LNCaP clone FGC (cell line): ENCODE measurements at regions not wholly inside any gene's neighbourhood (a gene's known extent, or its start where the extent isn't known, plus 50 kb on each side); places are given as distances from the start of the nearest gene placed in this dataset.
"Not testable (repeated sequence)": the region's sequence is repeated elsewhere in the genome, so short reads cannot be mapped to it uniquely, and the experiment has no call there.

Source experiments
- DNase-seq: peaks from one replicate; pipeline ENCODE4 v3.0.0-alpha.2; 2011; ENCODE audit warnings: low read depth
- H3K4me3 ChIP-seq: 2 replicates; pipeline ENCODE4 v1.5.1; 2011; ENCODE audit warnings: mild to moderate bottlenecking, low read depth, low read length, control low read depth
- TF ChIP-seq, protein P1 (sequence below): IDR thresholded peaks from 2 replicates; pipeline ENCODE4 v1.5.1; 2012; ENCODE audit warnings: mild to moderate bottlenecking; ENCODE audit not compliant: control insufficient read depth, insufficient read depth; ENCODE audit errors: extremely low read depth

DNA sequence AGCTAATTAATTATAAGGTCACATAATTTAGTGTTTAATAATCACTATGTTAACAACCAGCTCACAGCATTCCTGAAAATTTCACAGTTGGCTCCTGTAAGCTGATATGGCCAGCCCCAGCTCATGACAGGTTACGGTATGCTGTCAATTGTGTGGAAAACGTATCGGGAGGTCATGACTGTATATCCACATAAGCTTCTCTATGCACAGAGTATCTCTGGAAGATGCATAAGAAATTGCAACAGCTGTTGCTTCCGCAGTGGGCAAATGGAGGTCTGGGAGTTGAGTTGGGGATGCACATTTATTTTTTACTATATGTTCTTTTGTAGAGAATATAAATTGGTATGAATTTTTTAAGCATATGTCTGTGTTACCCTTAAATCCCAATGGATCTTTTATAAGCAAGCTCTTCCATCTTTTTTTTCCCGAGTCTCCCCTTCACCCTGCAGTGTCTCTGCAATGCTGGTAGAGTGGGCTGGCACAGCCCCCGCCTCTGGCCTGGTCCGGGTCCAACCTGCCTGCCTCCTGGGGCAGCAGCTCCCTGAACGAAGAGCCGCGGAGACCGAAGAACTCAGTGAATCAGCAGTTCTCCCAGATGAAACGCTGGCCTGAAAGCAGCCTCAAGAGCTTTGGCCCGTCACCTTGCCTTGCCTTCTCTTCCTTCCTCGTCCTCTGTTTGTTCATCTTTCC is 139.9 kb upstream of the CDYL start:
- TF ChIP-seq, protein P1, sequence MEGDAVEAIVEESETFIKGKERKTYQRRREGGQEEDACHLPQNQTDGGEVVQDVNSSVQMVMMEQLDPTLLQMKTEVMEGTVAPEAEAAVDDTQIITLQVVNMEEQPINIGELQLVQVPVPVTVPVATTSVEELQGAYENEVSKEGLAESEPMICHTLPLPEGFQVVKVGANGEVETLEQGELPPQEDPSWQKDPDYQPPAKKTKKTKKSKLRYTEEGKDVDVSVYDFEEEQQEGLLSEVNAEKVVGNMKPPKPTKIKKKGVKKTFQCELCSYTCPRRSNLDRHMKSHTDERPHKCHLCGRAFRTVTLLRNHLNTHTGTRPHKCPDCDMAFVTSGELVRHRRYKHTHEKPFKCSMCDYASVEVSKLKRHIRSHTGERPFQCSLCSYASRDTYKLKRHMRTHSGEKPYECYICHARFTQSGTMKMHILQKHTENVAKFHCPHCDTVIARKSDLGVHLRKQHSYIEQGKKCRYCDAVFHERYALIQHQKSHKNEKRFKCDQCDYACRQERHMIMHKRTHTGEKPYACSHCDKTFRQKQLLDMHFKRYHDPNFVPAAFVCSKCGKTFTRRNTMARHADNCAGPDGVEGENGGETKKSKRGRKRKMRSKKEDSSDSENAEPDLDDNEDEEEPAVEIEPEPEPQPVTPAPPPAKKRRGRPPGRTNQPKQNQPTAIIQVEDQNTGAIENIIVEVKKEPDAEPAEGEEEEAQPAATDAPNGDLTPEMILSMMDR = no peak
- DNase-seq = no peak
- no peak overlapping the region for H3K4me3 ChIP-seq

DNA sequence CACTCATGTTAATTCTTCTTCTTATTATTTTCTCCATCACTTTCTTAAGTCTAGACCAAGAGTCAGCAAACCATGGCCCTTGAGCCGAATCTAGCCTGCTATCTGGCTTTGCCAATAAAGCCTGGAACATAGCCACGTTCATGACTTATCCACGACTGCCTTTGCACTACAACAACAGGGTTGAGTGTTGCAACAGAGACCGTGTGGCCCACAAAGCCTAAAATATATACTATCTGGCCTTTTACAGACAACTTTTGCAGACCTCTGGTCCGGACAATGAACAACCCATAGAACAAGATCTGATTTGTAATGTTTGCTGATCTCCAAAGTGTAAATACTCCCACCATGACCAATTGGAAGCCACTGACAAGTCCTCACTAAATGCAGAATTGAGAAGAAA is 140.5 kb upstream of the CDYL start:
- DNase-seq = no peak
- no peak overlapping the region for H3K4me3 ChIP-seq
- TF ChIP-seq, protein P1 = no peak

DNA sequence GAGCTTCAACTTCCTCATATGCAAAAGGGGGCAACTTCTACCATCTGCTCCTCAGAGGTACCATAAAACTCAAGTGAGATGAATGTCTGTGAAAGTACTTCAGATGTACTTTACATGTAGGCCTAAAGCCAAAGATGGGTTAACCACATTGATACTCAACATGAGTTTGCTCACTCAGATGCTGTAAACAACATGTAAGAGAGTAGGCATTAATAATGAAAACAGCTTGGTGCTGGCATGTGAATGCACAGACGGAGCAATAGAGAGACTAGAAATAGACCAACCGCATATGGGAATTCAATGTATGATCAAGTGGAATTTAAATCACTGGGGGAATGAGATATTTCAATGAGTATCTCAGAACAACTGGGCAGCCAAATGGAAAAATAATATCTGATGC is 143.8 kb upstream of the CDYL start:
- DNase-seq = no peak
- H3K4me3 ChIP-seq = no peak overlapping the region
- TF ChIP-seq, protein P1 = no peak

DNA sequence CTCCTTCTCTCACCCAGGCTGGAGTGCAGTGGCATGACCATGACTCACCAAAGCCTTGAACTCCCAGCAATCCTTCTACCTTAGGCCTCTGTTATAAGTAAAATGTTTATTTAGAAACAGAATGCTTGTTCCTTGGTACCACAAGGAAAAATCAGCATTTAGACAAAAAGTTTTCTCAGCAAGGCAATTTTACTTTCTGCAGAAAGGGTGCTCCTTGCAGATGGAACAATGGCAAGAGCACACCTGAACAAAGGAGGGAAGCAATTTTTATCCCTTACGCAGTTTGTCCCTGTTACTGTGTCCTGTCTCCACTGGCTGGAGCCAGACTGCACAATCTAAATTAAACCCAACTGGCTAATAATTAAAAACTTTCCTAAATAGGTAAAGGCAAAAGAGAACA is 146.4 kb upstream of the CDYL start:
- not testable (repeated sequence) for DNase-seq, H3K4me3 ChIP-seq

DNA sequence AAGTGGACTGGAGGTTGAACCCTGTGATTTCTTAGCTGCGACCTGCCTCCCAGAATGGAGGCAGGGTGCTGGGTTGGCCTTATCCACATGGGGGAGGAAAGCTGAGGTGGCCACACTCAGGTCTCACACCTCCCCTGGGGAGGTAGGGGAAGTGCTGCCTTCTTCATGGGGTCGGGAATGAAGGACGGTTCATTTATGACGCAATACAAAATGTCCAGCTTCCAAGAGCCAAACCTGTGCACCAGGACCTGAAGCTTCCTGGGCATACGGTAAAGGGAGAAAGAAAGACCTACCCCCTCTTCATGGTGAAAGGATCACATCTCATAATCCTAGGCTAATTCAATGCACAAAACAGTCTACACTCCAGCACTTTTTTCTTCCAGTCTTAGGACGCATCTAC is 150.6 kb upstream of the CDYL start:
- H3K4me3 ChIP-seq = no peak overlapping the region
- TF ChIP-seq, protein P1 = no peak
- DNase-seq = no peak

DNA sequence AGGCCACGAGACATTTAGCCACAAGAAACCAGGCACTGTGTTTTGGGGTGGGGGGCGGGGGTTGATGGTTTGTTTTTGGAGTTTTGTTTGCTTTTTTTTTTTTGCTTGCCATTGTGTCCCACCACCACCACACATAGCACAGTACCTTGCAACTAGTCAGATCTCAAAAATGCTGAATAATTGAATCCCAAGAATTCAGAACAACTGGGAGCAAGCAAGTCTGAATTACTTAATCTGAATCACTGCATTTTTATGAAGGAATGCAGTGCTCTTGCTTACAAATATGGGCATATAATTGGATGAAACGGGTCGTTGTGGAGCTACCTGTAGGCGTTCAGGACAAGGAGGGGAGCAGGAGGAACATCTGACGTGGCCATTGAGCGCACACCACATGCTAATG is 151.5 kb upstream of the CDYL start:
- TF ChIP-seq, protein P1 = no peak
- no peak for DNase-seq
- no peak overlapping the region for H3K4me3 ChIP-seq

DNA sequence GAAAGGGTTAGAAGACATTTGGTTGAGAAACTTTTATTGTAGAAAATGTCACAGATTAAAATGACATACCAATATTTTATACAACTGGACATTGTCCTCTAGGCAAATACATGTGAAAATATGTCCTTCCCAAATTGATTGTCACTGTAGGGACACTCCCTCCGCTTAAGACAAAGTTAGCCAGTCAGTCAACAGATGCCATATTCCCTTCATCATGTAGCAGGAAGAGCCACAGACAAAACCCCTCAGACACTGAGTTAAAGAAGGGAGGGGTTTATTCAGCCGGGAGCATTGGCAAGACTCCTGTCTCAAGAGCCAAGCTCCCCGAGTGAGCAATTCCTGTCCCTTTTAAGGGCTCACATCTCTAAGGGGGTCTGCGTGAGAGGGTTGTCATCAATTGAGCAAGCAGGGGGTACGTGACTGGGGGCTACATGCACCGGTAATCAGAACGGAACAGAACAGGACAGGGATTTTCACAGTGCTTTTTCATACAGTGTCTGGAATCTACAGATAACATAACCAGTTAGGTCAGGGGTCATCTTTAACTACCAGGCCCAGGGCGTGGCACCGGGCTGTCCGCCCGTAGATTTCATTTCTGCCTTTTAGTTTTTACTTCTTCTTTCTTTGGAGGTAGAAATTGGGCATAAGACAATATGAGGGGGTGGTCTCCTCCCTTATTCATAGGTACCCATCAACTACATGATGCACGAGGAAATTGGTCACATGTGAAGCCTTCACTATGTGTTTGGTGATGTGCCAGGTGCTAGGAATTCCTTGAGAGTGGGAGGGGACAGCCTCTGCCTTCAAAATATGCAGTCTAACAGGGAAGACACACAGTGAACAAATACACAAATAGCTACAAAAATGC is 155.7 kb upstream of the CDYL start:
- TF ChIP-seq, protein P1 = no peak
- no peak for DNase-seq
- H3K4me3 ChIP-seq = no peak overlapping the region
